DND-41 (cell line): ENCODE measurements at regions not wholly inside any gene's neighbourhood (a gene's known extent, or its start where the extent isn't known, plus 50 kb on each side); places are given as distances from the start of the nearest gene placed in this dataset.
"Not testable (repeated sequence)": the region's sequence is repeated elsewhere in the genome, so short reads cannot be mapped to it uniquely, and the experiment has no call there.

ENCODE experiments used
- ATAC-seq: fragments of 200-7000 bp; cut with Tn5 transposase; 3 replicates; pipeline ENCODE4 v1.9.1; 2021; ENCODE audit warnings: low read depth; ENCODE audit not compliant: insufficient read depth
- DNase-seq: peaks from one replicate; pipeline ENCODE4 v3.0.0-alpha.2; 2020
- H2AFZ ChIP-seq: 2 replicates; pipeline ENCODE4 v1.6.0; 2012; ENCODE audit warnings: low read depth, low read length
- H3K27ac ChIP-seq: 2 replicates; pipeline ENCODE4 v1.5.1; 2012; ENCODE audit warnings: low read length, inconsistent platforms
- H3K27me3 ChIP-seq: fragments of 200-600 bp; sonication (generic); 2 replicates; pipeline ENCODE4 v1.6.0; 2012; ENCODE audit warnings: low read length, mild to moderate bottlenecking, inconsistent platforms; ENCODE audit not compliant: insufficient read depth, poor library complexity
- H3K36me3 ChIP-seq: 2 replicates; pipeline ENCODE4 v1.5.1; 2012; ENCODE audit warnings: low read length, inconsistent platforms; ENCODE audit not compliant: insufficient read depth
- H3K4me1 ChIP-seq: 2 replicates; pipeline ENCODE4 v1.5.1; 2012; ENCODE audit warnings: mild to moderate bottlenecking, low read length; ENCODE audit not compliant: insufficient read depth
- H3K4me2 ChIP-seq: 2 replicates; pipeline ENCODE4 v1.6.0; 2012; ENCODE audit warnings: mild to moderate bottlenecking, moderate library complexity, low read length, inconsistent platforms; ENCODE audit not compliant: insufficient read depth
- H3K4me3 ChIP-seq, 2 experiments: fragments of 200-600 bp in 1 of 2; shearing (Covaris generic) in 1 of 2; 2 replicates each; pipeline ENCODE4 v1.5.1; 2012 to 2016; ENCODE audit warnings: inconsistent platforms in 2 of 2, low read length in 2 of 2, mild to moderate bottlenecking in 2 of 2, low read depth in 1 of 2, moderate library complexity in 1 of 2
- H3K79me2 ChIP-seq: 2 replicates; pipeline ENCODE4 v1.6.0; 2012; ENCODE audit warnings: low read length, inconsistent platforms; ENCODE audit not compliant: insufficient read depth
- H3K9ac ChIP-seq: 2 replicates; pipeline ENCODE4 v1.6.0; 2012; ENCODE audit warnings: low read depth, mild to moderate bottlenecking, inconsistent platforms, low read length, moderate library complexity
- H3K9me3 ChIP-seq: 2 replicates; pipeline ENCODE4 v1.5.1; 2012; ENCODE audit warnings: low read length, moderate library complexity, mild to moderate bottlenecking, inconsistent platforms; ENCODE audit not compliant: insufficient read depth, severe bottlenecking
- H4K20me1 ChIP-seq: 2 replicates; pipeline ENCODE4 v1.6.0; 2012; ENCODE audit warnings: low read length; ENCODE audit not compliant: insufficient read depth
- EZH2 ChIP-seq: IDR thresholded peaks from 3 replicates; pipeline ENCODE4 v1.6.1; 2012; ENCODE audit warnings: borderline replicate concordance, low read depth, mild to moderate bottlenecking, moderate library complexity, low read length, inconsistent platforms; ENCODE audit not compliant: severe bottlenecking
- TF ChIP-seq, protein P1 (sequence below): IDR thresholded peaks from 2 replicates; pipeline ENCODE4 v1.5.1; 2012; ENCODE audit warnings: borderline replicate concordance, low read length, moderate library complexity, mild to moderate bottlenecking; ENCODE audit not compliant: poor library complexity, severe bottlenecking; ENCODE audit errors: extremely low read depth

DNA sequence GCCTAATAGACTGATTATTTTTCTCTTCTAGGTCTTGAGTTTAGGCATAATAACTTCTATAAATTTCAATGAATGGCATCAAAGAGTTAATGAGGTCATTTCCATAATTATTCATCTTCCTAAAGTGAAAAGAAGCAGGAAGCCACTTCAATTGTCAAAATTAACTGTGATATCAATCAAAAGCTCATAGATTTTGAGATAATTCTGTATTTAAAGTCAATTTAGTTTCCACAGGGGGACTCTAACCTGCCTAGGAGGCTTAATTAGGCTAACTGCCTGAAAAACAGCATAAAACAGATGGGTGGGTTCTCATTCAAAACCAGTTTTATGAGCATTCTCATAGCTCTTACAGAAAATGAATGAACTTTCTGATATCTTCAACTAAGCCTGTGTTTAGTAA lies 177.8 kb downstream of the OTOL1 start:
- peaks cover under 1% of the 10 kb centered on the region for H3K9me3 ChIP-seq
- H3K4me3 ChIP-seq, result no peak overlapping the region
- no peak overlapping the region for H3K27ac ChIP-seq
- no peaks in the 10 kb centered on the region for H4K20me1 ChIP-seq
- ATAC-seq, result no peak
- no peaks in the 10 kb centered on the region for H3K79me2 ChIP-seq
- no peak for TF ChIP-seq EZH2
- TF ChIP-seq, protein P1, sequence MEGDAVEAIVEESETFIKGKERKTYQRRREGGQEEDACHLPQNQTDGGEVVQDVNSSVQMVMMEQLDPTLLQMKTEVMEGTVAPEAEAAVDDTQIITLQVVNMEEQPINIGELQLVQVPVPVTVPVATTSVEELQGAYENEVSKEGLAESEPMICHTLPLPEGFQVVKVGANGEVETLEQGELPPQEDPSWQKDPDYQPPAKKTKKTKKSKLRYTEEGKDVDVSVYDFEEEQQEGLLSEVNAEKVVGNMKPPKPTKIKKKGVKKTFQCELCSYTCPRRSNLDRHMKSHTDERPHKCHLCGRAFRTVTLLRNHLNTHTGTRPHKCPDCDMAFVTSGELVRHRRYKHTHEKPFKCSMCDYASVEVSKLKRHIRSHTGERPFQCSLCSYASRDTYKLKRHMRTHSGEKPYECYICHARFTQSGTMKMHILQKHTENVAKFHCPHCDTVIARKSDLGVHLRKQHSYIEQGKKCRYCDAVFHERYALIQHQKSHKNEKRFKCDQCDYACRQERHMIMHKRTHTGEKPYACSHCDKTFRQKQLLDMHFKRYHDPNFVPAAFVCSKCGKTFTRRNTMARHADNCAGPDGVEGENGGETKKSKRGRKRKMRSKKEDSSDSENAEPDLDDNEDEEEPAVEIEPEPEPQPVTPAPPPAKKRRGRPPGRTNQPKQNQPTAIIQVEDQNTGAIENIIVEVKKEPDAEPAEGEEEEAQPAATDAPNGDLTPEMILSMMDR, result no peak
- DNase-seq, result no peak
- H3K9ac ChIP-seq, result no peak overlapping the region
- no peaks in the 10 kb centered on the region for H3K36me3 ChIP-seq
- 0 out of 2 replicates have a peak, but pooled peaks cover 2% of the 10 kb centered on the region for H3K4me1 ChIP-seq
- H3K27me3 ChIP-seq, result no peaks in the 10 kb centered on the region
- no peak overlapping the region for H2AFZ ChIP-seq
- no peak overlapping the region for H3K4me2 ChIP-seq

DNA sequence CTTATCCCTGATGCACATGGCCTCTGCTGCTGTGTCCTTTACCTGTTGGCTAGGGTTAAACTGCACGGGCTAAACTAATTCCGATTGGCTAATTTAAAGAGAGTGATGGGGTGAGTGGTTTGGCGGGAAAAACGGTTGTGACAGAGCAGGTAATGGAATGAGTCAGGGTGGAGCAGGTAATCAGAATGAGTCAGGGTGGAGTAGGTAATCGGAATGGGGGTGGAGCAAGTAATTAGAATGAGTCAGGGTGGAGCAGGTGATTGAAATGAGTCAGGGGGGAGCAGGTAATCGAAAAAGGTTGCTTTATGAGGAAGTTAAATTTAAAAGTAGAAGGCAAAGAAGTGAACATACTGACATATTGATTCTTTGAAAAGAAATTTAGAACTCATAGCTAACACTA lies 185.2 kb downstream of the OTOL1 start:
- not testable (repeated sequence) for H3K79me2 ChIP-seq, H3K4me3 ChIP-seq, H4K20me1 ChIP-seq, ATAC-seq, H3K36me3 ChIP-seq, H3K9ac ChIP-seq, H3K9me3 ChIP-seq, H3K4me2 ChIP-seq, DNase-seq, H3K27ac ChIP-seq, H3K27me3 ChIP-seq, H2AFZ ChIP-seq
- peaks cover 21% of the 10 kb centered on the region for H3K4me1 ChIP-seq

DNA sequence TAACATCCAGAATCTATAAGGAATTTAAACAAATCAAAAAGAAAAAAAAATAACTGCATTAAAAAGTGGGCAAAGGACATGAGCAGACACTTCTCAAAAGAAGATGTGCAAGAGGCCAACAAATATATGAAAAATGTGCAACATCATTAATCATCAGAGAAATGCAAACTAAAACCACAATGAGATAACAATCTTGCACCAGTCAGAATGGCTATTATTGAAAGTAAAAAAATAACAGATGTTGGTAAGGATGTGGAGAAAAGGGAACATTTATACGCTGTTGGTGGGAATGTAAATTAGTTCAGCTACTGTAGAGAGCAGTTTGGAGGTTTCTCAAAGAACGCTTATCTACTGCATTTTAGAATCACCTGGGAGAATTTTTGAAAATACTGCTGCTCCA lies 186.1 kb downstream of the OTOL1 start:
- Histone ChIP-seq H3K79me2 (no peaks in the 10 kb centered on the region), H3K4me3 (no peak overlapping the region), H2AFZ (0 out of 2 replicates have a peak overlapping the region, but pooled peaks have one; percentile 2), H3K4me1 (peaks cover 21% of the 10 kb centered on the region), H3K4me2 (peak overlapping the region; percentile 30; the same call in 1 of the 2 replicates), H3K9me3 (no peaks in the 10 kb centered on the region), H3K9ac (no peak overlapping the region), H4K20me1 (no peaks in the 10 kb centered on the region), H3K27me3 (no peaks in the 10 kb centered on the region), H3K36me3 (no peaks in the 10 kb centered on the region), H3K27ac (peak overlapping the region; percentile 59)
- TF ChIP-seq EZH2, result no peak
- TF ChIP-seq, protein P1, result no peak
- DNase-seq (no peak), ATAC-seq (peak; percentile 86)

DNA sequence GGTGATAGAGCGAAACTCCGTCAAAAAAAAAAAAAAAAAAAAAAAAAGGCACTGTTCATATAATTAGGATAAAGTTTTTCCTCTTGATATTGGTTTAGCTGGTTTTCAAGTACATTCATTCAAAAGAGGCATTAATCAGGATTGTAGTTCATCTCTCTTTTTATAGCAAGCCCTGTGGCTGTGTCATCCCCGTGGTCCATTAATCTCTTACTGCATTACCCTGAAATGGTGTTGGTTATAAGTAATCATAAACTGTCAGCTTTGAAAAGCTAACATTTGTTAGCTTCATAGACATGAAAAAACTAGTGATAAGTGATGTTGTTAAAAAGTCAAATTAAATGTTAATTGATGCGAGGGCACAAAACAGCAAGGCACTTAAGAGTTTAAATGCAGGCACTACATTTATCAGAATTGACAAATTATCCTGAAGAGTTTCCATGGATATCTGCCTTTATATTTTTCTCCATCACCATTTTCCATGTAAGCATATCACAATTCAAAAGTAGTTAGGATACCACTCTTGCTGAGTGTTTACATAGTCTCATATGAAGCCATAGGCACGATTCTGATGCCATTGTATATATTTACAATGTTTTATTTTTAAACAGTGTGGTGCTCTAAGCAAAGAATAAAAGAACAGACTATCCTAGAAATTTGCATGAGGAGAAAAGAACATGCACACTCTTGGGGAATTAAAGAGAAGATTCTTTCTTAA lies 193.1 kb downstream of the OTOL1 start:
- H3K36me3 ChIP-seq, result no peaks in the 10 kb centered on the region
- no peaks in the 10 kb centered on the region for H3K9me3 ChIP-seq
- no peak overlapping the region for H3K9ac ChIP-seq
- H3K4me2 ChIP-seq, result no peak overlapping the region
- DNase-seq (no peak), ATAC-seq (no peak)
- H3K4me1 ChIP-seq, result no peaks in the 10 kb centered on the region
- H4K20me1 ChIP-seq, result no peaks in the 10 kb centered on the region
- H3K27me3 ChIP-seq, result no peaks in the 10 kb centered on the region
- no peaks in the 10 kb centered on the region for H3K79me2 ChIP-seq
- no peak for TF ChIP-seq EZH2
- TF ChIP-seq, protein P1, result no peak
- H3K4me3 ChIP-seq, result no peak overlapping the region
- no peak overlapping the region for H2AFZ ChIP-seq
- H3K27ac ChIP-seq, result no peak overlapping the region
